HG02763 (cell line): ENCODE measurements at regions not wholly inside any gene's neighbourhood (a gene's known extent, or its start where the extent isn't known, plus 50 kb on each side); places are given as distances from the start of the nearest gene placed in this dataset.

Experiments used
- ATAC-seq: cut with Tn5 transposase; IDR thresholded peaks from one replicate; pipeline ENCODE4 v1.9.1; 2021; ENCODE audit warnings: mild to moderate bottlenecking, moderate library complexity; ENCODE audit not compliant: unreplicated experiment

GRCh38 chr2:177141866-177142265, 70.7 kb upstream of the HNRNPA3 start:
- ATAC-seq: no peak

GRCh38 chr2:177143444-177143843, 69.2 kb upstream of the HNRNPA3 start:
- ATAC-seq: no peak

GRCh38 chr2:177147093-177147694, 65.4 kb upstream of the HNRNPA3 start:
- ATAC-seq: no peak

GRCh38 chr2:177147834-177148445, 64.7 kb upstream of the HNRNPA3 start:
- ATAC-seq: no peak

GRCh38 chr2:177148477-177149154, 64.0 kb upstream of the HNRNPA3 start:
- peak; percentile 86 for ATAC-seq

- no peak for ATAC-seq
These were observed 63.5 kb upstream of the HNRNPA3 start for GRCh38 chr2:177149155-177149503.

- ATAC-seq: no peak
These were observed 58.8 kb upstream of the HNRNPA3 start for GRCh38 chr2:177153805-177154204.

GRCh38 chr2:177154809-177155208, 57.8 kb upstream of the HNRNPA3 start:
- no peak for ATAC-seq

- ATAC-seq: no peak
These were observed 57.0 kb upstream of the HNRNPA3 start for GRCh38 chr2:177155631-177156030.

GRCh38 chr2:177161741-177162460, 50.7 kb upstream of the HNRNPA3 start:
- ATAC-seq: no peak
